ENCODE measurements at regions not wholly inside any gene's neighbourhood (a gene's known extent, or its start where the extent isn't known, plus 50 kb on each side); places are given as distances from the start of the nearest gene placed in this dataset.

- TF ChIP-seq POLR2AphosphoS5 (IDR thresholded peaks at IDR 0.05; ENCODE audit: low read depth, low read length) (no peak), CTCF (IDR thresholded peaks at IDR 0.05) (no peak)
Observed at GRCh38 chr5:6545770-6546690, 86.8 kb downstream of the NSUN2 start.

Data from Panc1 (cell line).